GM23338 (cell line): ENCODE measurements at regions not wholly inside any gene's neighbourhood (a gene's known extent, or its start where the extent isn't known, plus 50 kb on each side); places are given as distances from the start of the nearest gene placed in this dataset.

Source experiments
- ATAC-seq: fragments of 200-7000 bp; cut with Tn5 transposase; 3 replicates; pipeline ENCODE4 v1.9.1; 2020
- DNase-seq: peaks from one replicate; pipeline ENCODE4 v3.0.0-alpha.2; 2015; ENCODE audit warnings: low spot score
- H2AFZ ChIP-seq: fragments of 200-600 bp; sonication (generic); 2 replicates; pipeline ENCODE4 v1.8.0; 2016; ENCODE audit warnings: antibody characterized with exemption, mild to moderate bottlenecking, moderate library complexity
- H3F3A ChIP-seq: fragments of 200-600 bp; sonication (generic); replicated peaks from 2 replicates; pipeline ENCODE4 v1.8.0; 2017; ENCODE audit warnings: antibody characterized with exemption, mixed run types, low read depth
- H3K27ac ChIP-seq: fragments of 200-600 bp; sonication (generic); 2 replicates; pipeline ENCODE4 v1.6.1; 2016; ENCODE audit warnings: low read depth
- H3K27me3 ChIP-seq: fragments of 200-600 bp; sonication (generic); 2 replicates; pipeline ENCODE4 v1.8.0; 2016; ENCODE audit warnings: mild to moderate bottlenecking, mixed run types, moderate library complexity; ENCODE audit not compliant: insufficient read depth
- H3K36me3 ChIP-seq: fragments of 200-600 bp; sonication (generic); 2 replicates; pipeline ENCODE4 v1.8.0; 2016; ENCODE audit warnings: mild to moderate bottlenecking; ENCODE audit not compliant: insufficient read depth
- H3K4me1 ChIP-seq: fragments of 200-600 bp; sonication (generic); 2 replicates; pipeline ENCODE4 v1.8.0; 2016; ENCODE audit warnings: mild to moderate bottlenecking, moderate library complexity; ENCODE audit not compliant: insufficient read depth
- H3K4me2 ChIP-seq: fragments of 200-600 bp; sonication (generic); 2 replicates; pipeline ENCODE4 v1.7.1; 2017; ENCODE audit warnings: mixed run types
- H3K4me3 ChIP-seq: fragments of 200-600 bp; sonication (generic); 2 replicates; pipeline ENCODE4 v1.6.1; 2016; ENCODE audit warnings: mixed run types
- H3K79me2 ChIP-seq: fragments of 200-600 bp; sonication (generic); replicated peaks from 2 replicates; pipeline ENCODE4 v1.8.0; 2017; ENCODE audit warnings: mild to moderate bottlenecking; ENCODE audit not compliant: insufficient read depth
- H3K9me2 ChIP-seq: fragments of 200-600 bp; sonication (generic); 2 replicates; pipeline ENCODE4 v1.8.0; 2017; ENCODE audit not compliant: insufficient read depth
- H4K20me1 ChIP-seq: fragments of 200-600 bp; sonication (generic); replicated peaks from 2 replicates; pipeline ENCODE4 v1.8.0; 2017; ENCODE audit warnings: mild to moderate bottlenecking; ENCODE audit not compliant: insufficient read depth
- H3K27ac Mint-ChIP-seq: 2 replicates; pipeline ENCODE4 v1.8.0; 2020; ENCODE audit warnings: inconsistent platforms, mild to moderate bottlenecking, moderate library complexity, mixed read lengths
- H3K27me3 Mint-ChIP-seq: 3 replicates; pipeline ENCODE4 v1.8.0; 2022; ENCODE audit warnings: low read depth, mild to moderate bottlenecking, moderate library complexity, mixed read lengths, inconsistent platforms; ENCODE audit not compliant: insufficient read depth, poor library complexity
- H3K36me3 Mint-ChIP-seq: 3 replicates; pipeline ENCODE4 v1.8.0; 2021; ENCODE audit warnings: low read depth, mild to moderate bottlenecking, inconsistent platforms, moderate library complexity, mixed read lengths
- H3K4me1 Mint-ChIP-seq: 3 replicates; pipeline ENCODE4 v1.8.0; 2020; ENCODE audit warnings: mild to moderate bottlenecking, inconsistent platforms, mixed read lengths
- H3K4me3 Mint-ChIP-seq: 3 replicates; pipeline ENCODE4 v1.8.0; 2021; ENCODE audit warnings: moderate library complexity, mild to moderate bottlenecking, inconsistent platforms, mixed read lengths
- H3K9me3 Mint-ChIP-seq: 3 replicates; pipeline ENCODE4 v1.8.0; 2020; ENCODE audit warnings: moderate library complexity, mild to moderate bottlenecking, inconsistent platforms, mixed read lengths
- CREB1 ChIP-seq: fragments of 250-450 bp; sonication (Bioruptor Pico); IDR thresholded peaks from 2 replicates; pipeline ENCODE4 v1.5.0; 2020; ENCODE audit warnings: low read depth, mild to moderate bottlenecking, moderate library complexity
- NANOG ChIP-seq: IDR thresholded peaks from 2 replicates; pipeline ENCODE4 v1.6.1; 2016; ENCODE audit warnings: antibody characterized with exemption, borderline replicate concordance
- POLR2AphosphoS5 ChIP-seq: IDR thresholded peaks from 2 replicates; pipeline ENCODE4 v1.6.1; 2016; ENCODE audit warnings: antibody characterized with exemption, low read depth
- STAT1 ChIP-seq: IDR thresholded peaks from one replicate; pipeline ENCODE4 v1.6.1; 2016; ENCODE audit warnings: antibody characterized with exemption; ENCODE audit not compliant: unreplicated experiment
- ZNF114 ChIP-seq: fragments of 250-450 bp; sonication (Bioruptor Pico); IDR thresholded peaks from 2 replicates; pipeline ENCODE4 v1.5.0; 2020; ENCODE audit warnings: mild to moderate bottlenecking, moderate library complexity
- ZNF331 ChIP-seq: fragments of 250-450 bp; sonication (Bioruptor Pico); IDR thresholded peaks from 2 replicates; pipeline ENCODE4 v1.5.0; 2020; ENCODE audit warnings: low read depth, mild to moderate bottlenecking, moderate library complexity
- TF ChIP-seq, protein P1 (sequence below): IDR thresholded peaks from one replicate; pipeline ENCODE4 v1.6.1; 2018; ENCODE audit warnings: antibody characterized with exemption; ENCODE audit not compliant: unreplicated experiment
- TF ChIP-seq, protein P2 (sequence below): fragments of 250-450 bp; sonication (Bioruptor Pico); IDR thresholded peaks from 2 replicates; pipeline ENCODE4 v1.5.0; 2020; ENCODE audit warnings: mild to moderate bottlenecking, moderate library complexity
- TF ChIP-seq, protein P3 (sequence below), 2 experiments: fragments of 200-600 bp in 1 of 2; sonication (generic) in 1 of 2; conservative IDR thresholded peaks; 2 replicates each; pipeline versions ENCODE4 v1.5.1 to v1.6.1; 2016 to 2017; ENCODE audit warnings: antibody characterized with exemption in 2 of 2, low read depth in 2 of 2, mild to moderate bottlenecking in 2 of 2, moderate library complexity in 1 of 2

DNA sequence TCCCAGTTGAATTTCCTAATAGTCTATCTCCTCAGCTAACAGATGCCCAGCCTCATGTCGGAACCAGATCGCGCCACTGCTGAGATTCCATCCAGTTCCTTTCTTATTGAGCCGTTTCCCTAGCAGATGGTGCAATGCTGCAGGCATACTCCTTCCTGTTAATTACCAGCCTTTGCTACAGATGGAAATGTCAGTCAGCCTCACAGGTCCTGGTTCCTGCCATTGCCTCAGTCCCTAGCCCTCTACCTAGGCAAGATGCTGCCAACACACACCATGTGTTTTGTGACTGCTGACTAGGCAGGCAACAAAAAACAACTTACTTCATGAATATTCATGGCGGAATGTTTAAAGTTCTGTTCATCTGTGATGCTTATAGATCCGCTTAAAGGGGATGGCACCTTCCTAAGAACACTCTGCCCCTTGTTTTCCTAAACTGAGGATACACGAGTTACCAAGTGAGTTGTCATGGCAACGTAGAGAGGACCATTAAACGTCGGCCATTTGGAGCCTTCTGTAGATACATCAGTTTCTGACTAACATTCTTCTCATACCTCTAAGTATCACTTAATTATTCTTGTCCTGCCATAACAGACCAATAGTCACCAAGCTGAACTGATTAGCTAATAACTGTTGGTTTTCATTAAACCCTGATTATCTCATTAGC, 749.5 kb downstream of the RNF144A start (continued):
- TF ChIP-seq ZNF114 (CRISPR knock-in tag) (no peak), NANOG (no peak)
- TF ChIP-seq, protein P1, sequence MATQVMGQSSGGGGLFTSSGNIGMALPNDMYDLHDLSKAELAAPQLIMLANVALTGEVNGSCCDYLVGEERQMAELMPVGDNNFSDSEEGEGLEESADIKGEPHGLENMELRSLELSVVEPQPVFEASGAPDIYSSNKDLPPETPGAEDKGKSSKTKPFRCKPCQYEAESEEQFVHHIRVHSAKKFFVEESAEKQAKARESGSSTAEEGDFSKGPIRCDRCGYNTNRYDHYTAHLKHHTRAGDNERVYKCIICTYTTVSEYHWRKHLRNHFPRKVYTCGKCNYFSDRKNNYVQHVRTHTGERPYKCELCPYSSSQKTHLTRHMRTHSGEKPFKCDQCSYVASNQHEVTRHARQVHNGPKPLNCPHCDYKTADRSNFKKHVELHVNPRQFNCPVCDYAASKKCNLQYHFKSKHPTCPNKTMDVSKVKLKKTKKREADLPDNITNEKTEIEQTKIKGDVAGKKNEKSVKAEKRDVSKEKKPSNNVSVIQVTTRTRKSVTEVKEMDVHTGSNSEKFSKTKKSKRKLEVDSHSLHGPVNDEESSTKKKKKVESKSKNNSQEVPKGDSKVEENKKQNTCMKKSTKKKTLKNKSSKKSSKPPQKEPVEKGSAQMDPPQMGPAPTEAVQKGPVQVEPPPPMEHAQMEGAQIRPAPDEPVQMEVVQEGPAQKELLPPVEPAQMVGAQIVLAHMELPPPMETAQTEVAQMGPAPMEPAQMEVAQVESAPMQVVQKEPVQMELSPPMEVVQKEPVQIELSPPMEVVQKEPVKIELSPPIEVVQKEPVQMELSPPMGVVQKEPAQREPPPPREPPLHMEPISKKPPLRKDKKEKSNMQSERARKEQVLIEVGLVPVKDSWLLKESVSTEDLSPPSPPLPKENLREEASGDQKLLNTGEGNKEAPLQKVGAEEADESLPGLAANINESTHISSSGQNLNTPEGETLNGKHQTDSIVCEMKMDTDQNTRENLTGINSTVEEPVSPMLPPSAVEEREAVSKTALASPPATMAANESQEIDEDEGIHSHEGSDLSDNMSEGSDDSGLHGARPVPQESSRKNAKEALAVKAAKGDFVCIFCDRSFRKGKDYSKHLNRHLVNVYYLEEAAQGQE, result no peak

DNA sequence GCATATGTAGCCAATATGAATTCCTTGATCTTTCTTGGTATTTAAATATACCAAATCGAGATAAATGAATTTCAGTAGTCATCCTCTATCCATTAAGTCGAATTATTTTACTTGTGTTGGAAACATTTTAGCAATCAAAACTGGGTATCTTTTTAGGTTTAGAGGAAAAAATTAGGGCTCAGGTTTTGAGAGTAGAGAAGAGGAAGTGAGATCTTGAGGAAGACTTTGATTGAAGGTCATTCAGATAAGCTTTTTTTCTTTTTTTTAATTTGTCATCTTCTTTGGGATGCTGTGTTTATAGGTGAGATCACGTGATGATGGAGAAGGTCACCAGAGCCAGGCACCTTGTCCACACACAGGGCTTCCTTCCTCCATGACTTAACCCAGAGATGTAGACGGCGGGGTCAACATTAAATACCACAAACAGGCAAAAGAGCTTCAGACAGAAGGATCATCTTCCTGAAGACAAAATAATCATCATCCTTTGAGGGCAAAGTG, 750.1 kb downstream of the RNF144A start:
- Histone ChIP-seq H3K4me1 (no peaks in the 10 kb centered on the region), H3K27me3 (no peaks in the 10 kb centered on the region), H3F3A (no peaks in the 10 kb centered on the region), H3K79me2 (no peaks in the 10 kb centered on the region), H4K20me1 (no peaks in the 10 kb centered on the region), H3K27ac (no peak overlapping the region), H3K4me3 (no peak overlapping the region), H3K36me3 (no peaks in the 10 kb centered on the region), H3K4me2 (no peak overlapping the region), H3K9me2 (peaks cover 16% of the 10 kb centered on the region), H2AFZ (no peak overlapping the region)
- peaks cover 7% of the 10 kb centered on the region for H3K36me3 Mint-ChIP-seq
- no peak for ATAC-seq
- peaks cover 8% of the 10 kb centered on the region for H3K9me3 Mint-ChIP-seq
- no peak overlapping the region for H3K27ac Mint-ChIP-seq
- peaks cover 3% of the 10 kb centered on the region for H3K27me3 Mint-ChIP-seq
- peaks cover 20% of the 10 kb centered on the region for H3K4me1 Mint-ChIP-seq
- no peak for DNase-seq
- no peak overlapping the region for H3K4me3 Mint-ChIP-seq
- TF ChIP-seq, protein P1, result no peak
- TF ChIP-seq ZNF331 (CRISPR knock-in tag) (no peak), NANOG (no peak), CREB1 (CRISPR knock-in tag) (no peak), STAT1 (no peak), POLR2AphosphoS5 (no peak)
- TF ChIP-seq, protein P2, sequence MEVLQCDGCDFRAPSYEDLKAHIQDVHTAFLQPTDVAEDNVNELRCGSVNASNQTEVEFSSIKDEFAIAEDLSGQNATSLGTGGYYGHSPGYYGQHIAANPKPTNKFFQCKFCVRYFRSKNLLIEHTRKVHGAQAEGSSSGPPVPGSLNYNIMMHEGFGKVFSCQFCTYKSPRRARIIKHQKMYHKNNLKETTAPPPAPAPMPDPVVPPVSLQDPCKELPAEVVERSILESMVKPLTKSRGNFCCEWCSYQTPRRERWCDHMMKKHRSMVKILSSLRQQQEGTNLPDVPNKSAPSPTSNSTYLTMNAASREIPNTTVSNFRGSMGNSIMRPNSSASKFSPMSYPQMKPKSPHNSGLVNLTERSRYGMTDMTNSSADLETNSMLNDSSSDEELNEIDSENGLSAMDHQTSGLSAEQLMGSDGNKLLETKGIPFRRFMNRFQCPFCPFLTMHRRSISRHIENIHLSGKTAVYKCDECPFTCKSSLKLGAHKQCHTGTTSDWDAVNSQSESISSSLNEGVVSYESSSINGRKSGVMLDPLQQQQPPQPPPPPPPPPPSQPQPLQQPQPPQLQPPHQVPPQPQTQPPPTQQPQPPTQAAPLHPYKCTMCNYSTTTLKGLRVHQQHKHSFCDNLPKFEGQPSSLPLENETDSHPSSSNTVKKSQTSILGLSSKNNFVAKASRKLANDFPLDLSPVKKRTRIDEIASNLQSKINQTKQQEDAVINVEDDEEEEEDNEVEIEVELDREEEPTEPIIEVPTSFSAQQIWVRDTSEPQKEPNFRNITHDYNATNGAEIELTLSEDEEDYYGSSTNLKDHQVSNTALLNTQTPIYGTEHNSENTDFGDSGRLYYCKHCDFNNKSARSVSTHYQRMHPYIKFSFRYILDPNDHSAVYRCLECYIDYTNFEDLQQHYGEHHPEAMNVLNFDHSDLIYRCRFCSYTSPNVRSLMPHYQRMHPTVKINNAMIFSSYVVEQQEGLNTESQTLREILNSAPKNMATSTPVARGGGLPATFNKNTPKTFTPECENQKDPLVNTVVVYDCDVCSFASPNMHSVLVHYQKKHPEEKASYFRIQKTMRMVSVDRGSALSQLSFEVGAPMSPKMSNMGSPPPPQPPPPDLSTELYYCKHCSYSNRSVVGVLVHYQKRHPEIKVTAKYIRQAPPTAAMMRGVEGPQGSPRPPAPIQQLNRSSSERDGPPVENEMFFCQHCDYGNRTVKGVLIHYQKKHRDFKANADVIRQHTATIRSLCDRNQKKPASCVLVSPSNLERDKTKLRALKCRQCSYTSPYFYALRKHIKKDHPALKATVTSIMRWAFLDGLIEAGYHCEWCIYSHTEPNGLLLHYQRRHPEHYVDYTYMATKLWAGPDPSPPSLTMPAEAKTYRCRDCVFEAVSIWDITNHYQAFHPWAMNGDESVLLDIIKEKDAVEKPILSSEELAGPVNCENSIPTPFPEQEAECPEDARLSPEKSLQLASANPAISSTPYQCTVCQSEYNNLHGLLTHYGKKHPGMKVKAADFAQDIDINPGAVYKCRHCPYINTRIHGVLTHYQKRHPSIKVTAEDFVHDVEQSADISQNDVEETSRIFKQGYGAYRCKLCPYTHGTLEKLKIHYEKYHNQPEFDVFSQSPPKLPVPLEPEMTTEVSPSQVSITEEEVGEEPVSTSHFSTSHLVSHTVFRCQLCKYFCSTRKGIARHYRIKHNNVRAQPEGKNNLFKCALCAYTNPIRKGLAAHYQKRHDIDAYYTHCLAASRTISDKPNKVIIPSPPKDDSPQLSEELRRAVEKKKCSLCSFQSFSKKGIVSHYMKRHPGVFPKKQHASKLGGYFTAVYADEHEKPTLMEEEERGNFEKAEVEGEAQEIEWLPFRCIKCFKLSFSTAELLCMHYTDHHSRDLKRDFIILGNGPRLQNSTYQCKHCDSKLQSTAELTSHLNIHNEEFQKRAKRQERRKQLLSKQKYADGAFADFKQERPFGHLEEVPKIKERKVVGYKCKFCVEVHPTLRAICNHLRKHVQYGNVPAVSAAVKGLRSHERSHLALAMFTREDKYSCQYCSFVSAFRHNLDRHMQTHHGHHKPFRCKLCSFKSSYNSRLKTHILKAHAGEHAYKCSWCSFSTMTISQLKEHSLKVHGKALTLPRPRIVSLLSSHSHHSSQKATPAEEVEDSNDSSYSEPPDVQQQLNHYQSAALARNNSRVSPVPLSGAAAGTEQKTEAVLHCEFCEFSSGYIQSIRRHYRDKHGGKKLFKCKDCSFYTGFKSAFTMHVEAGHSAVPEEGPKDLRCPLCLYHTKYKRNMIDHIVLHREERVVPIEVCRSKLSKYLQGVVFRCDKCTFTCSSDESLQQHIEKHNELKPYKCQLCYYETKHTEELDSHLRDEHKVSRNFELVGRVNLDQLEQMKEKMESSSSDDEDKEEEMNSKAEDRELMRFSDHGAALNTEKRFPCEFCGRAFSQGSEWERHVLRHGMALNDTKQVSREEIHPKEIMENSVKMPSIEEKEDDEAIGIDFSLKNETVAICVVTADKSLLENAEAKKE (CRISPR knock-in tag), result no peak
- TF ChIP-seq, protein P3, sequence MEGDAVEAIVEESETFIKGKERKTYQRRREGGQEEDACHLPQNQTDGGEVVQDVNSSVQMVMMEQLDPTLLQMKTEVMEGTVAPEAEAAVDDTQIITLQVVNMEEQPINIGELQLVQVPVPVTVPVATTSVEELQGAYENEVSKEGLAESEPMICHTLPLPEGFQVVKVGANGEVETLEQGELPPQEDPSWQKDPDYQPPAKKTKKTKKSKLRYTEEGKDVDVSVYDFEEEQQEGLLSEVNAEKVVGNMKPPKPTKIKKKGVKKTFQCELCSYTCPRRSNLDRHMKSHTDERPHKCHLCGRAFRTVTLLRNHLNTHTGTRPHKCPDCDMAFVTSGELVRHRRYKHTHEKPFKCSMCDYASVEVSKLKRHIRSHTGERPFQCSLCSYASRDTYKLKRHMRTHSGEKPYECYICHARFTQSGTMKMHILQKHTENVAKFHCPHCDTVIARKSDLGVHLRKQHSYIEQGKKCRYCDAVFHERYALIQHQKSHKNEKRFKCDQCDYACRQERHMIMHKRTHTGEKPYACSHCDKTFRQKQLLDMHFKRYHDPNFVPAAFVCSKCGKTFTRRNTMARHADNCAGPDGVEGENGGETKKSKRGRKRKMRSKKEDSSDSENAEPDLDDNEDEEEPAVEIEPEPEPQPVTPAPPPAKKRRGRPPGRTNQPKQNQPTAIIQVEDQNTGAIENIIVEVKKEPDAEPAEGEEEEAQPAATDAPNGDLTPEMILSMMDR (conservative IDR thresholded peaks at IDR 0.05; ENCODE audit: low read depth in 2 of 2), result no peak
